ENCODE measurements at regions not wholly inside any gene's neighbourhood (a gene's known extent, or its start where the extent isn't known, plus 50 kb on each side); places are given as distances from the start of the nearest gene placed in this dataset.

DNA sequence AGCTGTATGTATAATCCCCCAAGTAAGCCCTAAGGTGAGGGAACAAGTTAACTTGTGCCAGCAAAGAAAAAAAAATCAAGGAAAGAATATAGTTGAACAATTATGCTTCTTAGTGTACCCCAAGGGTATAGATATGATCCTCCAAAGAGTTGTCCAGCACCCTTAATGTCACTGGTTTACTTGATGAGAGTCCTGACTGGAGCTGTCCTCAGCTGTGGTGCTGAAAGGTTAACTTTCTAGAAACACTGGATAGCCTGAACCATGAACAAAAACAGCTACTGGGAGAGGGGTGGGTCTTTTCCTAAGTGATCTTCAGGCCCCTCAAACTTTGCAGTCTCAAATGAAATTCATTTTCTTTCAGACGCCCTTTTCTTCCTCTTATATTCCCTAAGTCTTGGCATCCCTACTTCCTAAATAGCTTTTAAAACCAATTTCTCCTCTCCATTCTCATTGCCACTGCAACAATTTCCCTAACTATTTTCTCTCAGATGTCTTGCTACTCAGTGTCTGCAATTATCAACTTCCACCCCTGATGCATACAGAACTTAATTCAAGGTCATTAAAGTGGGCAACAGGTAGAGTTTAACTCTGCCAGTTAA, 83.5 kb upstream of the PROKR2 start:
- no peak for TF ChIP-seq POLR2AphosphoS5 (IDR thresholded peaks at IDR 0.05)
- no peak for TF ChIP-seq POLR2A (IDR thresholded peaks at IDR 0.05)
- TF ChIP-seq, protein P1, sequence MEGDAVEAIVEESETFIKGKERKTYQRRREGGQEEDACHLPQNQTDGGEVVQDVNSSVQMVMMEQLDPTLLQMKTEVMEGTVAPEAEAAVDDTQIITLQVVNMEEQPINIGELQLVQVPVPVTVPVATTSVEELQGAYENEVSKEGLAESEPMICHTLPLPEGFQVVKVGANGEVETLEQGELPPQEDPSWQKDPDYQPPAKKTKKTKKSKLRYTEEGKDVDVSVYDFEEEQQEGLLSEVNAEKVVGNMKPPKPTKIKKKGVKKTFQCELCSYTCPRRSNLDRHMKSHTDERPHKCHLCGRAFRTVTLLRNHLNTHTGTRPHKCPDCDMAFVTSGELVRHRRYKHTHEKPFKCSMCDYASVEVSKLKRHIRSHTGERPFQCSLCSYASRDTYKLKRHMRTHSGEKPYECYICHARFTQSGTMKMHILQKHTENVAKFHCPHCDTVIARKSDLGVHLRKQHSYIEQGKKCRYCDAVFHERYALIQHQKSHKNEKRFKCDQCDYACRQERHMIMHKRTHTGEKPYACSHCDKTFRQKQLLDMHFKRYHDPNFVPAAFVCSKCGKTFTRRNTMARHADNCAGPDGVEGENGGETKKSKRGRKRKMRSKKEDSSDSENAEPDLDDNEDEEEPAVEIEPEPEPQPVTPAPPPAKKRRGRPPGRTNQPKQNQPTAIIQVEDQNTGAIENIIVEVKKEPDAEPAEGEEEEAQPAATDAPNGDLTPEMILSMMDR (IDR thresholded peaks at IDR 0.05): no peak

Measured in transverse colon (tissue), 4 donors.